ENCODE measurements at regions not wholly inside any gene's neighbourhood (a gene's known extent, or its start where the extent isn't known, plus 50 kb on each side); places are given as distances from the start of the nearest gene placed in this dataset.

- H2BK5ac ChIP-seq (ENCODE audit: low read depth, low read length, poor library complexity, severe bottlenecking), result peak overlapping the region; percentile 49
- ChIA-PET CTCF (interaction anchor here (0.5 to 1.0 kb wide), 2 partner anchors 9 to 124 kb away, joined by 3 to 4 read pairs; no protein-coding TSS in a partner anchor), POLR2A (ENCODE audit: unreplicated experiment) (interaction anchor here (0.6 kb wide), 1 partner anchor 137 kb away, joined by 5 read pairs; no protein-coding TSS in a partner anchor)
- H4K20me1 ChIP-seq (ENCODE audit: insufficient read depth, low read length), result no peaks in the 10 kb centered on the region
- H2AFZ ChIP-seq (replicated peaks; ENCODE audit: low read length, poor library complexity), result no peak overlapping the region
- H3K56ac ChIP-seq (ENCODE audit: extremely low read depth, insufficient read depth, low read length), result no peak overlapping the region
- intact Hi-C loops (cut with micrococcal nuclease) (no loop called here), in situ Hi-C loops (cut with MboI; ENCODE audit: low sequenced_read_pairs) (no loop called here), dilution Hi-C loops (cut with HindIII; ENCODE audit: low sequenced_read_pairs, unreplicated experiment) (no loop called here)
- H3K4me3 ChIP-seq (ENCODE audit: insufficient read depth, low read depth, low read length), result no peak overlapping the region
- H3K27ac ChIP-seq (ENCODE audit: insufficient read depth, low read length), result no peak overlapping the region
- H4K91ac ChIP-seq (ENCODE audit: insufficient read depth, low read depth, low read length), result no peak overlapping the region
- BruUV-seq (replicated peaks), result no TSS peak
- H3K4me2 ChIP-seq (ENCODE audit: low read depth, low read length), result no peak overlapping the region
- H3K18ac ChIP-seq (ENCODE audit: low read depth, low read length), result peak overlapping the region; percentile 60; the same call in 1 of the 2 replicates
- no peak overlapping the region for H3K9ac ChIP-seq (ENCODE audit: low read depth, low read length)
- H2BK120ac ChIP-seq (ENCODE audit: low read depth, low read length), result peak overlapping the region; percentile 68; the same call in 1 of the 2 replicates
- H2BK20ac ChIP-seq (ENCODE audit: low read depth, low read length), result peak overlapping the region; percentile 49; the same call in 1 of the 2 replicates
- TF ChIP-seq BHLHE40 (IDR thresholded peaks at IDR 0.05; ENCODE audit: low read depth, low read length) (peak; percentile 24; the same call in 1 of the 2 replicates), RCOR1 (IDR thresholded peaks at IDR 0.05; ENCODE audit: insufficient replicate concordance, low read length) (no peak), MXI1 (IDR thresholded peaks at IDR 0.05; ENCODE audit: borderline replicate concordance, low read depth, low read length) (no peak), CEBPB (IDR thresholded peaks at IDR 0.05; ENCODE audit: low read depth, low read length) (peak; percentile 19; the same call in 1 of the 2 replicates), SMC3 (IDR thresholded peaks at IDR 0.05; ENCODE audit: low read depth, low read length) (no peak), NFE2L2 (IDR thresholded peaks at IDR 0.05; ENCODE audit: low read depth, low read length) (no peak), MAFK (IDR thresholded peaks at IDR 0.05; ENCODE audit: low read depth, low read length) (no peak), CTCF (conservative IDR thresholded peaks at IDR 0.05; ENCODE audit: low read depth, low read length) (no peak), FOS (IDR thresholded peaks at IDR 0.05; ENCODE audit: low read depth, low read length) (peak; percentile 52), MAZ (IDR thresholded peaks at IDR 0.05; ENCODE audit: borderline replicate concordance, low read depth, low read length) (no peak), RAD21 (IDR thresholded peaks at IDR 0.05; ENCODE audit: low read length) (no peak), CHD1 (IDR thresholded peaks at IDR 0.05; ENCODE audit: low read depth, low read length) (no peak)
- TF ChIP-seq, protein P1, sequence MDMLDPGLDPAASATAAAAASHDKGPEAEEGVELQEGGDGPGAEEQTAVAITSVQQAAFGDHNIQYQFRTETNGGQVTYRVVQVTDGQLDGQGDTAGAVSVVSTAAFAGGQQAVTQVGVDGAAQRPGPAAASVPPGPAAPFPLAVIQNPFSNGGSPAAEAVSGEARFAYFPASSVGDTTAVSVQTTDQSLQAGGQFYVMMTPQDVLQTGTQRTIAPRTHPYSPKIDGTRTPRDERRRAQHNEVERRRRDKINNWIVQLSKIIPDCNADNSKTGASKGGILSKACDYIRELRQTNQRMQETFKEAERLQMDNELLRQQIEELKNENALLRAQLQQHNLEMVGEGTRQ (IDR thresholded peaks at IDR 0.05; ENCODE audit: low read depth, low read length), result peak; percentile 7; the same call in 1 of the 2 replicates
- no peaks in the 10 kb centered on the region for H3K27me3 ChIP-seq (ENCODE audit: control insufficient read depth, insufficient read depth, low read length)
- H3K36me3 ChIP-seq (ENCODE audit: control insufficient read depth, insufficient read depth, low read length), result no peaks in the 10 kb centered on the region
- peak overlapping the region; percentile 83; the same call in 2 of the 3 replicates for H2BK15ac ChIP-seq (ENCODE audit: low read depth, low read length)
- H2AK9ac ChIP-seq (replicated peaks; ENCODE audit: low read depth, low read length, poor library complexity), result no peak overlapping the region
- ATAC-seq (ENCODE audit: low read depth) (peak; percentile 84), DNase-seq (peak; percentile 92)
- peak overlapping the region; percentile 62; the same call in 1 of the 2 replicates for H3K4ac ChIP-seq (ENCODE audit: low read depth, low read length)
- no CpG with 5 or more reads among the region's 3 CpGs for WGBS, 2 experiments (ENCODE audit: extremely low coverage in 2 of 2, insufficient read length in 1 of 2)
- no peaks in the 10 kb centered on the region; the same call in 1 of the 2 replicates for H3K9me3 ChIP-seq (ENCODE audit: control insufficient read depth, insufficient read depth, low read length)
- H3K23ac ChIP-seq (ENCODE audit: low read depth, low read length), result no peak overlapping the region
- H3K79me1 ChIP-seq (ENCODE audit: low read depth in 1 of 2, low read length in 2 of 2), result no peaks in the 10 kb centered on the region
- no peak overlapping the region for H4K8ac ChIP-seq (ENCODE audit: low read depth in 2 of 2, low read length in 2 of 2)
- no peak overlapping the region for H2AK5ac ChIP-seq (ENCODE audit: low read depth, low read length)
- no peaks in the 10 kb centered on the region; the same call in 1 of the 2 replicates for H3K4me1 ChIP-seq (ENCODE audit: control insufficient read depth, insufficient read depth, low read length)
- no peaks in the 10 kb centered on the region for H3K9me1 ChIP-seq (ENCODE audit: insufficient read depth, low read length)
- H3K14ac ChIP-seq (replicated peaks; ENCODE audit: low read depth, low read length), result no peak overlapping the region; the same call in 1 of the 2 replicates
- peak overlapping the region; percentile 6; the same call in 1 of the 2 replicates for H4K5ac ChIP-seq (ENCODE audit: low read depth, low read length)
Observed at GRCh38 chr5:17355586-17356346, 138.3 kb downstream of the BASP1 start.

Measured in IMR-90 (cell line).